ENCODE measurements at regions not wholly inside any gene's neighbourhood (a gene's known extent, or its start where the extent isn't known, plus 50 kb on each side); places are given as distances from the start of the nearest gene placed in this dataset.

DNA sequence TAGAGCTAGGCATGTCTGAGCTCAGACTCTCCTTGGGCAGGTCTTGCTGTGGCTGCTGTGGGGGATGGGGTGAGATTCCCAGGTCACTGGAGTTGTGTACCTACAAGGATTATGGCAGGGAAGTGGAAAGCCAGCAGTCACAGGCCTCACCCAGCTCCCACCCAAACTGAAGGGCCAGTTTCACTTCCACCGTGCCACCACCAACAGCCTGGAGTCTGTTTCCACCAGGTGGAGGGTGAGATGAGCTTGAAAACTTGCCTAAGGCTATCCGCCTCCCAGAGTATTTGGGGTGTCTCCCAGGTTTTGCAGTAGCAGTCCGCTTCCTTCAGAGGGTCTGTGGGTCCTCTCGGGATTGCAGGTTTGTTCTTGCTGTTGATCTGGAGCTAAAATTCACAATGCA is 327.7 kb downstream of the PTPRC start:
- TF ChIP-seq FOXP2 (optimal IDR thresholded peaks at IDR 0.05; ENCODE audit: borderline replicate concordance, extremely low read depth, extremely low read length, insufficient read depth) = no peak
- TF ChIP-seq SIN3A (IDR thresholded peaks at IDR 0.05; ENCODE audit: borderline replicate concordance, insufficient read depth, low read length) = no peak
- no peak for TF ChIP-seq TAF1 (IDR thresholded peaks at IDR 0.05; ENCODE audit: borderline replicate concordance, insufficient read depth, low read length)
- no peak for TF ChIP-seq POLR2AphosphoS5 (IDR thresholded peaks at IDR 0.05; ENCODE audit: low read depth, low read length)
- TF ChIP-seq, protein P1, sequence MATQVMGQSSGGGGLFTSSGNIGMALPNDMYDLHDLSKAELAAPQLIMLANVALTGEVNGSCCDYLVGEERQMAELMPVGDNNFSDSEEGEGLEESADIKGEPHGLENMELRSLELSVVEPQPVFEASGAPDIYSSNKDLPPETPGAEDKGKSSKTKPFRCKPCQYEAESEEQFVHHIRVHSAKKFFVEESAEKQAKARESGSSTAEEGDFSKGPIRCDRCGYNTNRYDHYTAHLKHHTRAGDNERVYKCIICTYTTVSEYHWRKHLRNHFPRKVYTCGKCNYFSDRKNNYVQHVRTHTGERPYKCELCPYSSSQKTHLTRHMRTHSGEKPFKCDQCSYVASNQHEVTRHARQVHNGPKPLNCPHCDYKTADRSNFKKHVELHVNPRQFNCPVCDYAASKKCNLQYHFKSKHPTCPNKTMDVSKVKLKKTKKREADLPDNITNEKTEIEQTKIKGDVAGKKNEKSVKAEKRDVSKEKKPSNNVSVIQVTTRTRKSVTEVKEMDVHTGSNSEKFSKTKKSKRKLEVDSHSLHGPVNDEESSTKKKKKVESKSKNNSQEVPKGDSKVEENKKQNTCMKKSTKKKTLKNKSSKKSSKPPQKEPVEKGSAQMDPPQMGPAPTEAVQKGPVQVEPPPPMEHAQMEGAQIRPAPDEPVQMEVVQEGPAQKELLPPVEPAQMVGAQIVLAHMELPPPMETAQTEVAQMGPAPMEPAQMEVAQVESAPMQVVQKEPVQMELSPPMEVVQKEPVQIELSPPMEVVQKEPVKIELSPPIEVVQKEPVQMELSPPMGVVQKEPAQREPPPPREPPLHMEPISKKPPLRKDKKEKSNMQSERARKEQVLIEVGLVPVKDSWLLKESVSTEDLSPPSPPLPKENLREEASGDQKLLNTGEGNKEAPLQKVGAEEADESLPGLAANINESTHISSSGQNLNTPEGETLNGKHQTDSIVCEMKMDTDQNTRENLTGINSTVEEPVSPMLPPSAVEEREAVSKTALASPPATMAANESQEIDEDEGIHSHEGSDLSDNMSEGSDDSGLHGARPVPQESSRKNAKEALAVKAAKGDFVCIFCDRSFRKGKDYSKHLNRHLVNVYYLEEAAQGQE (IDR thresholded peaks at IDR 0.05; ENCODE audit: insufficient read depth in 1 of 2, low read depth in 2 of 2, low read length in 2 of 2) = no peak

DNA sequence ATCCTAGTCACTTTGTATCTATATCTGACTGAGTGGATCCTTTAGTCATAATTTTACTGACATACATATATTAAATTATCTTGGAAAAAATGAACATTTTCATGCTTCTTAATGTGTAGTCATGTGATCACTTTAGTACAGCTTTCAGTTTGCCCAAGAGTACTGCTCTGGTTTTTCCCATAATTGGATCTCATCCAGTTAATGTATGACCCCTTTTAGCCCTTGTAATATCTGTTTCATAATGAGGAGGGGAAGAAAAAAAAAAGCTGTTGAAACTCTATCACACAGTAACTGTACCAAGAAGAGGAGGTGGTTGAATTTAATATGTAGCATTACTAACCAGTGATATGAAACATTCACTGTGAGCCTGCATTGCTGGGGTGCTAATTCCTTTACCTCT is 328.7 kb downstream of the PTPRC start:
- no peak for TF ChIP-seq SIN3A (IDR thresholded peaks at IDR 0.05; ENCODE audit: borderline replicate concordance, insufficient read depth, low read length)
- TF ChIP-seq TAF1 (IDR thresholded peaks at IDR 0.05; ENCODE audit: borderline replicate concordance, insufficient read depth, low read length) = no peak
- no peak for TF ChIP-seq POLR2AphosphoS5 (IDR thresholded peaks at IDR 0.05; ENCODE audit: low read depth, low read length)
- TF ChIP-seq FOXP2 (optimal IDR thresholded peaks at IDR 0.05; ENCODE audit: borderline replicate concordance, extremely low read depth, extremely low read length, insufficient read depth) = no peak
- TF ChIP-seq, protein P1 (IDR thresholded peaks at IDR 0.05; ENCODE audit: insufficient read depth in 1 of 2, low read depth in 2 of 2, low read length in 2 of 2) = no peak

DNA sequence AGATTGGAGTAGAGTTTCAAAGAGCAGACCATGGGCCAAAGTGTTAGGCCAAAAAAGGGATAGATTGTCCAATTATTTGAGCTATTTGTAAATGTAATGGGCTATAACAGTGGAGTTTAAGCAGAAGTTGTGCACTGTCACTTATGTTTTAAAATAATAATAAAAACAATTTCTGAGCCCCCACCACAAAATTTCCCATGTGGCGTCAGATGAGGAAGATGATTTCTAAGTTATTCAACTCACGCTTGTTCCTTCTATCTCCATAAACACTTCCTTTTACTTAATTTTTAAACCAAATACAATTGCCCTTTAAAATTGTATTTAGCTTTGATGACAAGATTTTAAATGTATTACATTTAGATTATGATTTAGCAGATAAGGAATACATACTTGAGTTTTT is 330.0 kb downstream of the PTPRC start:
- TF ChIP-seq POLR2AphosphoS5 (IDR thresholded peaks at IDR 0.05; ENCODE audit: low read depth, low read length) (no peak), SIN3A (IDR thresholded peaks at IDR 0.05; ENCODE audit: borderline replicate concordance, insufficient read depth, low read length) (no peak), FOXP2 (optimal IDR thresholded peaks at IDR 0.05; ENCODE audit: borderline replicate concordance, extremely low read depth, extremely low read length, insufficient read depth) (no peak), TAF1 (IDR thresholded peaks at IDR 0.05; ENCODE audit: borderline replicate concordance, insufficient read depth, low read length) (no peak)
- TF ChIP-seq, protein P1 (IDR thresholded peaks at IDR 0.05; ENCODE audit: insufficient read depth in 1 of 2, low read depth in 2 of 2, low read length in 2 of 2) = no peak

DNA sequence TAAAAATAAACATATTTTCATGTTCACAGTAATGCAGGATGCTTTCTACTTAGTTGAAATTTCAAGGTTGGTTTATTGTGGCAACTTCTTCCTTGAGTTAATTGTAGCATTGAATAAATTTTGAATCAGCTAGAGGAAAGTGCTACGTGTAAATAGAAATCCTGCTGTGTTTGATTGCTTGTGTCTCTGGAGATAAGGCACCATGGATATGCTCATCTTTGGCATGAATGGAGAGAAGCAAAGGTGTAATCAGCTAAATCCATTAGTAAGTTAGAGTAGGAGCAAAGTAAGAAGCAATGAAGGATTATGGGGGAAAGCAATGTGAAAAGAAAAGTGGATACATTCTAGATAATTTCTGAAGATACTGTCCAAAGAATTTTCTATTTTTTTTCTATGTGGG is 331.1 kb downstream of the PTPRC start:
- TF ChIP-seq, protein P1 (IDR thresholded peaks at IDR 0.05; ENCODE audit: insufficient read depth in 1 of 2, low read depth in 2 of 2, low read length in 2 of 2) = no peak
- no peak for TF ChIP-seq FOXP2 (optimal IDR thresholded peaks at IDR 0.05; ENCODE audit: borderline replicate concordance, extremely low read depth, extremely low read length, insufficient read depth)

DNA sequence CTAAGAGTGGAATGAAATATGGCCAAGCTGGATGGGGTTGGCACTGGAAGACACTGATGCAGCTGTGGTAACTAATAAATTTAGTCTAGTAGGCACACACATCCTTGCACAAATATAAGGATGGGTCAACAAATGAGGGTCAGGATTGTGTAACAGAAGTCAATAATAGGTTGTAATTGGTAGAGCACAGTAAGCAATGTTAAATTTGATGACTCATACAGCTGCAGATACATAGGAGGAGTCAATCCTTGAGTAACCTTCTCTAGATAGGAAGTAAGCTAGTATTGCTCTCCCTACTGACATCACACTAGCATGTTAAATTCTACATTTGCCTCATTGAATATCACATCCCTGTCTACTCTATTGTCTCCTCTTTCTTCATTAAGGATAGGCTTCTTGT is 332.1 kb downstream of the PTPRC start:
- no peak for TF ChIP-seq TAF1 (IDR thresholded peaks at IDR 0.05; ENCODE audit: borderline replicate concordance, insufficient read depth, low read length)

Data from PFSK-1 (cell line).